Omental fat pad (tissue), 3 donors: ENCODE measurements at regions not wholly inside any gene's neighbourhood (a gene's known extent, or its start where the extent isn't known, plus 50 kb on each side); places are given as distances from the start of the nearest gene placed in this dataset.

ENCODE experiments used
- ATAC-seq: fragments of 150-250 bp; one replicate; pipeline ENCODE4 v1.9.1; 2016; ENCODE audit warnings: mild to moderate bottlenecking, moderate library complexity; ENCODE audit not compliant: low FRiP score
- DNase-seq: peaks from one replicate; pipeline ENCODE4 v3.0.0-alpha.2; 2019; ENCODE audit warnings: low spot score
- TF ChIP-seq, protein P1 (sequence below), 3 donors: fragments of 450-650 bp; IDR thresholded peaks; one replicate each; pipeline ENCODE4 v1.5.1; 2016 to 2017; ENCODE audit warnings: antibody characterized with exemption in 3 of 3, mild to moderate bottlenecking in 3 of 3, moderate library complexity in 2 of 3

DNA sequence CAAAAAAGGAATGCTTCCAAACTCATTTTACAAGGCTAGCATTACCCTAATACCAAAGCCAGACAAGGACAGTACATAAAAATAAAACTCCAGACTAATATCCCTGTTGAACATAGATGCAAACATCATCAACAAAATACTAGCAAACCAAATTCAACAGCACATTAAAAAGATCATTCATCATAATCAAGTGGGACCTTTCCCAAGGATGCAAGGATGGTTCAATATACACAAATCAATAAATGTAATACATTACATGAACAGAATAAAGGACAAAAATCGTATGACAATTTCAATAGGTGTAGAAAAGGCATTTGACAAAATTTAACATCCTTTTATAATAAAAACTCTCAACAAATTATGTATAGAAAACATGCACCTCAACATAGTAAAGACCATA is 66.6 kb upstream of the CNR1 start:
- TF ChIP-seq, protein P1, sequence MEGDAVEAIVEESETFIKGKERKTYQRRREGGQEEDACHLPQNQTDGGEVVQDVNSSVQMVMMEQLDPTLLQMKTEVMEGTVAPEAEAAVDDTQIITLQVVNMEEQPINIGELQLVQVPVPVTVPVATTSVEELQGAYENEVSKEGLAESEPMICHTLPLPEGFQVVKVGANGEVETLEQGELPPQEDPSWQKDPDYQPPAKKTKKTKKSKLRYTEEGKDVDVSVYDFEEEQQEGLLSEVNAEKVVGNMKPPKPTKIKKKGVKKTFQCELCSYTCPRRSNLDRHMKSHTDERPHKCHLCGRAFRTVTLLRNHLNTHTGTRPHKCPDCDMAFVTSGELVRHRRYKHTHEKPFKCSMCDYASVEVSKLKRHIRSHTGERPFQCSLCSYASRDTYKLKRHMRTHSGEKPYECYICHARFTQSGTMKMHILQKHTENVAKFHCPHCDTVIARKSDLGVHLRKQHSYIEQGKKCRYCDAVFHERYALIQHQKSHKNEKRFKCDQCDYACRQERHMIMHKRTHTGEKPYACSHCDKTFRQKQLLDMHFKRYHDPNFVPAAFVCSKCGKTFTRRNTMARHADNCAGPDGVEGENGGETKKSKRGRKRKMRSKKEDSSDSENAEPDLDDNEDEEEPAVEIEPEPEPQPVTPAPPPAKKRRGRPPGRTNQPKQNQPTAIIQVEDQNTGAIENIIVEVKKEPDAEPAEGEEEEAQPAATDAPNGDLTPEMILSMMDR (IDR thresholded peaks at IDR 0.05), result no peak
- DNase-seq (no peak), ATAC-seq (no peak)

DNA sequence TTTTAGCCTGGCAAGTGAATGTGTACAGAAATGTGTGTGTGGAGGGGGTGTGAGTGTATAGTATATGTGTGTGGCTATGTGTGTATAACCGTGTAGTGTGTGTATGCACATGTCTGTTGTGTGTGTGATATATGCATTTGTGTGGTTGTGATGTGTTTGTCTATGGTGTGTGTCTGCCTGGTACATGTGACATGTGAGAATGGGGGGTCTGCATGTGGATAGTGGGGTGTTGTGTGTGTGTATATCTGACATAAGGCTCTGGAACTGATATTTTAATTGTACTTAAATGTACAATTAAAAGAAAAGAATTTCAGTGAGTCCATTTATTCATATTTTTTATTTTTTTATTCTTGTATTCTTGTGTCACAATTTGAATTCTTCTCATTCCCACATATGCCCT is 57.2 kb upstream of the CNR1 start:
- ATAC-seq (no peak), DNase-seq (no peak)
- TF ChIP-seq, protein P1 (IDR thresholded peaks at IDR 0.05), result no peak

DNA sequence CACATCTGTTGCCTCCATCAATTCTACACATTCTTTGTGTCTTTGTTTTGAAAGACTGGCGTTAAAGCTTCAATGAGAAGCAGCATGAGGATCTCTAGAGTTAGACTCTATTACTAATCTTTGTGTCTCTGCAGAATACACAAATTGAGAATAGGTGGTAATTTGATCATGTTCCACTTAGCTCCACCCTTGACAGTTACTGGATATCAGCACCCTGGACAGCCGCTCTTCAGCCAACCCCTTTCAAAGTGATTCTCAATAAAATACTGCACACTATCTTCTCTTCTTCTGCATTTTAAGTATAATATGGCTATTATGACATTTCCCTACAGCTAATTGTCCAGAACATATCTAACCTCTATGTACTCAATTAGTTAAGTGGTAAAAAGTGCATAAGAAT is 54.3 kb upstream of the CNR1 start:
- TF ChIP-seq, protein P1 (IDR thresholded peaks at IDR 0.05), result no peak
- DNase-seq (no peak), ATAC-seq (no peak)

DNA sequence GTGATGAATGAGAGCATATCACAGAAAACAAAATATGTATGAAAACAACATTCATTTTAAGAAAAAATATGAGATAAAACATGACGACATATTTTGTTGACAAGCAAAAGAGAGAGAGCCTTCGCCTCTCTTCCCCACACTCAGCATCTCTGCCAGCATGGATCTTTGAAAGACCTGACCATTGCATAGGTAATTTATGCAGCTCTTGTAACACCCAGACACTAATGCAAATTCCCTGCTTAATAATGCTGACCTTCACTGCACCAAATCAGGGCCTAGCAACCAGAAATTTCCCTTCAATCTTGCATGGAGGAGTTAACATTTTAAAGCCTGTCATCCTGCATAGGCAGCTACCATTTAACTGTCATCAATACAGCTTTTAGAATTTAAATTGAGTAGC is 50.0 kb upstream of the CNR1 start:
- DNase-seq (no peak), ATAC-seq (no peak)
- TF ChIP-seq, protein P1 (IDR thresholded peaks at IDR 0.05), result no peak
